ENCODE measurements at regions not wholly inside any gene's neighbourhood (a gene's known extent, or its start where the extent isn't known, plus 50 kb on each side); places are given as distances from the start of the nearest gene placed in this dataset.

DNA sequence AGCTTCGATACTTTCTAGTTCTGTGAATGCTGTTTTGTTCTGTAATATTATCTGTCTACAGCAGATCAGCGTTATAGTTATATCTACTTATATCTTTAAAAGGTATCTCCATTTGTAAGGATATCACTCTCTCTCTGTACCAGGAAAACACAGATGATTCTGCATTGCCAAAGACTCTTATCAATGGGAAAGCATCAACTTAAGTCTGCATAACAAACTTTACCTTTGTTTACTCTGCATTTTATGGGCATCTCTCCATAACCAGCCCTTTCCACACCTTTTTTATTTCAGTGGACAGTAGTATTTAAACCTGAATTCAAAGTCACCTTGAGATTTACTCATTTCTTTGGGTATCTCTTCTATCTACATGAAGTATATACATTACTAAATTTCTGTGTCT lies 238.7 kb upstream of the GRM7 start:
- Histone ChIP-seq H3K9ac (ENCODE audit: insufficient read depth, low read length, poor library complexity, severe bottlenecking) (no peak overlapping the region), H3K4me3 (replicated peaks in 1 of 3; ENCODE audit: low read depth in 2 of 3, low read length in 3 of 3) (no peak overlapping the region), H3K36me3 (replicated peaks in 1 of 2; ENCODE audit: control insufficient read depth in 1 of 2, insufficient read depth in 2 of 2, low read length in 2 of 2) (no peaks in the 10 kb centered on the region), H3K27me3 (ENCODE audit: control insufficient read depth in 2 of 2, insufficient read depth in 2 of 2, low read length in 2 of 2) (no peaks in the 10 kb centered on the region), H3K27ac (ENCODE audit: low read depth in 1 of 2, low read length in 2 of 2) (no peak overlapping the region), H3K79me2 (ENCODE audit: insufficient read depth, low read length) (no peaks in the 10 kb centered on the region), H3K4me2 (replicated peaks; ENCODE audit: extremely low read depth, low read length, poor library complexity, severe bottlenecking) (no peak overlapping the region), H3K9me3 (replicated peaks in 1 of 2; ENCODE audit: control insufficient read depth in 1 of 2, insufficient read depth in 1 of 2, low read length in 2 of 2) (peaks cover 0 to 3% of the 10 kb centered on the region in 2 donors), H3K4me1 (ENCODE audit: control insufficient read depth in 1 of 2, insufficient read depth in 2 of 2, low read length in 2 of 2) (no peaks in the 10 kb centered on the region), H2AFZ (ENCODE audit: insufficient read depth, low read depth, low read length, poor library complexity, severe bottlenecking) (no peak overlapping the region), H4K20me1 (ENCODE audit: insufficient read depth, low read length) (no peaks in the 10 kb centered on the region)
- Mint-ChIP-seq H3K27me3 (ENCODE audit: low read depth in 3 of 3) (peaks cover 0 to 4% (median 3%) of the 10 kb centered on the region in 3 donors), H3K4me3 (no peak overlapping the region), H3K9me3 (peaks cover 0 to 10% (median 4%) of the 10 kb centered on the region in 7 donors), H3K4me1 (no peaks in the 10 kb centered on the region), H3K36me3 (no peaks in the 10 kb centered on the region), H3K27ac (no peak overlapping the region)
- no peak for DNase-seq
- TF ChIP-seq, protein P1, sequence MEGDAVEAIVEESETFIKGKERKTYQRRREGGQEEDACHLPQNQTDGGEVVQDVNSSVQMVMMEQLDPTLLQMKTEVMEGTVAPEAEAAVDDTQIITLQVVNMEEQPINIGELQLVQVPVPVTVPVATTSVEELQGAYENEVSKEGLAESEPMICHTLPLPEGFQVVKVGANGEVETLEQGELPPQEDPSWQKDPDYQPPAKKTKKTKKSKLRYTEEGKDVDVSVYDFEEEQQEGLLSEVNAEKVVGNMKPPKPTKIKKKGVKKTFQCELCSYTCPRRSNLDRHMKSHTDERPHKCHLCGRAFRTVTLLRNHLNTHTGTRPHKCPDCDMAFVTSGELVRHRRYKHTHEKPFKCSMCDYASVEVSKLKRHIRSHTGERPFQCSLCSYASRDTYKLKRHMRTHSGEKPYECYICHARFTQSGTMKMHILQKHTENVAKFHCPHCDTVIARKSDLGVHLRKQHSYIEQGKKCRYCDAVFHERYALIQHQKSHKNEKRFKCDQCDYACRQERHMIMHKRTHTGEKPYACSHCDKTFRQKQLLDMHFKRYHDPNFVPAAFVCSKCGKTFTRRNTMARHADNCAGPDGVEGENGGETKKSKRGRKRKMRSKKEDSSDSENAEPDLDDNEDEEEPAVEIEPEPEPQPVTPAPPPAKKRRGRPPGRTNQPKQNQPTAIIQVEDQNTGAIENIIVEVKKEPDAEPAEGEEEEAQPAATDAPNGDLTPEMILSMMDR (IDR thresholded peaks at IDR 0.05) = no peak
- WGBS (ENCODE audit: insufficient coverage) = no CpG with 5 or more reads among the region's 2 CpGs
- intact Hi-C loops (cut with micrococcal nuclease) = no loop called here

DNA sequence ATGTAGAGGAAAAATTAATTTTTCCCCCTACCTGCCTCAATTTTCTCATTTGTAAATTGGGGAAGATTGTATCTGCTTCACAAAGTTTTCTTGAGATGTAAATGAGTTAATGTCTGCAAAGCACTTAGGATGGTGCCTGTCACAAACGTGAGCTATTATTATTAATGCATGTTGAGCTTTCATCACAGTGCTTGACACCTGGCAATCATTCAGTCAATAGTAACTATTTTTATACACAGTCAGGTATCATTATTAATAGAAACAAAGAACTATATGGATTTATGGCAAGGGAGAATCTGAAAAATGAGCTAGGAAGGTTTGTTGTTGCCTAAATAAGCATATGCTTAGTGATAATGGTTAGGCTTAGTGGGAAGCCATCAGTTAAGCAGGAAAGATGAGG lies 238.2 kb upstream of the GRM7 start:
- Histone ChIP-seq H3K27ac (ENCODE audit: low read depth in 1 of 2, low read length in 2 of 2) (no peak overlapping the region), H3K79me2 (ENCODE audit: insufficient read depth, low read length) (no peaks in the 10 kb centered on the region), H4K20me1 (ENCODE audit: insufficient read depth, low read length) (no peaks in the 10 kb centered on the region), H3K4me2 (replicated peaks; ENCODE audit: extremely low read depth, low read length, poor library complexity, severe bottlenecking) (no peak overlapping the region), H3K4me3 (replicated peaks in 1 of 3; ENCODE audit: low read depth in 2 of 3, low read length in 3 of 3) (no peak overlapping the region), H3K9ac (ENCODE audit: insufficient read depth, low read length, poor library complexity, severe bottlenecking) (no peak overlapping the region), H3K4me1 (ENCODE audit: control insufficient read depth in 1 of 2, insufficient read depth in 2 of 2, low read length in 2 of 2) (no peaks in the 10 kb centered on the region), H3K36me3 (replicated peaks in 1 of 2; ENCODE audit: control insufficient read depth in 1 of 2, insufficient read depth in 2 of 2, low read length in 2 of 2) (no peaks in the 10 kb centered on the region), H2AFZ (ENCODE audit: insufficient read depth, low read depth, low read length, poor library complexity, severe bottlenecking) (no peak overlapping the region), H3K9me3 (replicated peaks in 1 of 2; ENCODE audit: control insufficient read depth in 1 of 2, insufficient read depth in 1 of 2, low read length in 2 of 2) (peaks cover 0 to 3% of the 10 kb centered on the region in 2 donors), H3K27me3 (ENCODE audit: control insufficient read depth in 2 of 2, insufficient read depth in 2 of 2, low read length in 2 of 2) (no peaks in the 10 kb centered on the region)
- Mint-ChIP-seq H3K4me3 (no peak overlapping the region), H3K27me3 (ENCODE audit: low read depth in 3 of 3) (peaks cover 0 to 4% (median 3%) of the 10 kb centered on the region in 3 donors), H3K4me1 (no peaks in the 10 kb centered on the region), H3K36me3 (no peaks in the 10 kb centered on the region), H3K27ac (no peak overlapping the region), H3K9me3 (peaks cover 0 to 12% (median 4%) of the 10 kb centered on the region in 7 donors)
- TF ChIP-seq, protein P1 (IDR thresholded peaks at IDR 0.05) = no peak
- no CpG with 5 or more reads among the region's 1 CpG for WGBS (ENCODE audit: insufficient coverage)
- intact Hi-C loops (cut with micrococcal nuclease) = no loop called here
- DNase-seq = no peak
